ENCODE measurements at regions not wholly inside any gene's neighbourhood (a gene's known extent, or its start where the extent isn't known, plus 50 kb on each side); places are given as distances from the start of the nearest gene placed in this dataset.
"Not testable (repeated sequence)": the region's sequence is repeated elsewhere in the genome, so short reads cannot be mapped to it uniquely, and the experiment has no call there.

DNA sequence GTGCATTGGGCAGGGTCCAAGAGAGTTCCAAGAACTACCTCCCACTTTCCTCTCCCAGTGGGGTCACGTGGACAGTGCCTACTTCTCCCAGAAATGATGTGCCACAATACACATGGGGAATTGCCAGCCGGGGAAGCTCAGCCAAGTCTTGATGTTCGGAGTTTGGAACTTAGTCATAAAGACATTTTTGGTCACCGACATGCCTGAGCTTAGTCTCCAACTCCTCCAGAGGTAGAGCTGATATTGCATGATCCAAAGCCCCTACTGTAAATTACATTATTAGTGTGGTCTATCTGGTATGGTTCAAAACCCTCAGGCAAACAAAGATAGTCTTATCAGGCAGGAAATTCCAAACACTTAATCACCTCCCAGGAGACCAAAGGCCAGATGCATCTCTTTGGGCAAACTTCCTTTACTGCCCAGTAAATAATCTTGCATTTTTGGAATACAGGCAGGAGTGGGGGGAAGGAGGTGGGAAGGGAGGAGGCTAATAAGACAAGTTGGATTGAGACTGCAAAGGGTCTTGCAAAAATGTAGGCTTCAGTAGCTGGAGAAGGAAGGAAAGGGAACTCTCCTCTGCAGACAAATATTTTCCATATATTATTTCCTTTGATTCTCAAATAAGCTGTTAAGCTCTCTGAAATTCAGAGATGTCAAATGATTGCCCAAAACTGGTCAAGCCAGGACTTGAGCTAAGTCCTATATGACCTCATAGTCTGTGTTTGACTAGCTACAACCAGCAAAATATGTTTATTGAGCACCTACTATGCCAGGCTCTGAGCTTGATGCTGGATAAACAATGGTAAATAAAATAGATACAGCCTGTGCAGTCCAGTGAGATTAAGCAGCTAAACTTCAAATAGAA lies 99.4 kb downstream of the DRD1 start:
- TF ChIP-seq CTCF (IDR thresholded peaks at IDR 0.05) (no peak), POLR2A (IDR thresholded peaks at IDR 0.05) (no peak)
- H3K4me3 ChIP-seq (ENCODE audit: low read depth, poor library complexity, severe bottlenecking): no peak overlapping the region
- intact Hi-C loops (cut with DNase I; ENCODE audit: low total_unique reads): no loop called here
- DNase-seq (ENCODE audit: low spot score in 2 of 2): no peak
- 44 to 52% methylated on average over 4 of the region's 4 CpGs for WGBS, 2 donors

DNA sequence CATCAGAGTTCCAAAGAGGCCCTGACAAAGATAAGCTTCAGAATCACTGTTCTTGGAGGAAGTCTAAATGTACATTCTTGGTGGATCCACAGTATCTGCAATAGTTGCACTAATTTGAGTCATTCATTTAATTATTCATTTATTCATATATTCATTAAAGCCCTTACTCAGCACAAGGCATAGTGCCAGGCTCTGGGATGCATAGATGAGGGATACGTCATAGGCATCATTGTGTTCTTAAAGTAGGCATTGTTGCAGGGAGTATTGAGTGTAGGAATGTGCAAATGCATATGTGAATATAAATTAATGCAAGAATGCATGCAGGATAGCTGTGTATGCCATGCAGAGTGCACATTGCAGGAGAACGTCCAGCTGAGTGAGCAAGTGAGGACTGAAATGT lies 100.7 kb downstream of the DRD1 start:
- no peak overlapping the region for H3K4me3 ChIP-seq (ENCODE audit: low read depth, poor library complexity, severe bottlenecking)
- intact Hi-C loops (cut with DNase I; ENCODE audit: low total_unique reads): no loop called here
- TF ChIP-seq POLR2A (IDR thresholded peaks at IDR 0.05) (no peak), CTCF (IDR thresholded peaks at IDR 0.05) (no peak)
- 58 to 60% methylated on average over 2 of the region's 2 CpGs for WGBS, 2 donors
- no peak for DNase-seq (ENCODE audit: low spot score in 2 of 2)

DNA sequence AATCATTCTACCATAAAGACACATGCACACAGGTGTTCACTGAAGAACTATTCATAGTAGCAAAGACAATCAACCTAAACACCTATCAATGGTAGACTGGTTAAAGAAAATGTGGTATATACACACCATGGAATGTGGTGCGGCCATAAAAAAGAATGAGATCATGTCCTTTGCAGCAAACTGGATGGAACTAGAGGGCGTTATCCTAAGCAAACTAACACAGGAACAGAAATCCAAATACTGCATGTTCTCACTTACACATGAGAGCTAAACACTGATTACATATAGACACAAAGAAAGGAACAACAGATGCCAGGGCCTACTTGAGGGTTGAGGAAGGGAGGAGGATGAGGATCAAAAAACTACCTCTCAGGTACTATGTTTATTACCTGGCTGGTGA lies 103.8 kb downstream of the DRD1 start:
- DNase-seq (ENCODE audit: low spot score in 2 of 2): no peak
- WGBS, 2 donors: 71 to 73% methylated on average over 2 of the region's 2 CpGs
- intact Hi-C loops (cut with DNase I; ENCODE audit: low total_unique reads): no loop called here
- TF ChIP-seq CTCF (IDR thresholded peaks at IDR 0.05) (no peak), POLR2A (IDR thresholded peaks at IDR 0.05) (no peak)
- no peak overlapping the region for H3K4me3 ChIP-seq (ENCODE audit: low read depth, poor library complexity, severe bottlenecking)

GRCh38 chr5:175337680-175338079 lies 106.3 kb downstream of the DRD1 start:
- intact Hi-C loops (cut with DNase I; ENCODE audit: low total_unique reads): no loop called here
- no peak overlapping the region for H3K4me3 ChIP-seq (ENCODE audit: low read depth, poor library complexity, severe bottlenecking)
- peak in 1 of 2 donors; percentile 6 for DNase-seq (ENCODE audit: low spot score in 2 of 2)
- no peak for TF ChIP-seq CTCF (IDR thresholded peaks at IDR 0.05)
- TF ChIP-seq POLR2A (IDR thresholded peaks at IDR 0.05): no peak
- WGBS, 2 donors: 86 to 92% methylated on average over 3 of the region's 3 CpGs

GRCh38 chr5:175336781-175337180 lies 107.2 kb downstream of the DRD1 start:
- 24 to 53% methylated on average over 2 of the region's 2 CpGs for WGBS, 2 donors
- intact Hi-C loops (cut with DNase I; ENCODE audit: low total_unique reads): no loop called here
- DNase-seq (ENCODE audit: low spot score in 2 of 2): no peak
- TF ChIP-seq POLR2A (IDR thresholded peaks at IDR 0.05) (no peak), CTCF (IDR thresholded peaks at IDR 0.05) (no peak)
- no peak overlapping the region for H3K4me3 ChIP-seq (ENCODE audit: low read depth, poor library complexity, severe bottlenecking)

DNA sequence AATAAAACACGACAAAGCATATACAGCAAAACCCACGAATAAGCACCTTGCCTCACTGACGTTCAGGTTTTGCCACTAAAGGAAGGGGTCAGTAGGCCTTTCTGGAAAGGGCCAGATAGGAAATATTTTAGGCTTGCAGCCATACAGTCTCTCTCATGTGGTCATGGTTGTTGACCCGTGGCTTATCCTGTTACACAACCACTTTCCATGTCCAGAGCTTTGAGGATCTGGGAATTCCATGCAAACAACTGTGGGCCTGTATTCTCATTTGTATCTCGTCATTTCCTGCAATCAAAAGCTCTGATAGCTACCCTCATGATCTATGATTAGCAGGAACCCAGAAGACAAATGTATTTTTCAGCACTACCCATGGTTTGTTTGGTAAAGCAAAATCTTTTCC lies 108.3 kb downstream of the DRD1 start:
- no peak overlapping the region for H3K4me3 ChIP-seq (ENCODE audit: low read depth, poor library complexity, severe bottlenecking)
- TF ChIP-seq CTCF (IDR thresholded peaks at IDR 0.05) (no peak), POLR2A (IDR thresholded peaks at IDR 0.05) (no peak)
- intact Hi-C loops (cut with DNase I; ENCODE audit: low total_unique reads): no loop called here
- DNase-seq (ENCODE audit: low spot score in 2 of 2): no peak
- WGBS, 2 donors: 69 to 70% methylated on average over 5 of the region's 5 CpGs

- DNase-seq (ENCODE audit: low spot score in 2 of 2); intact Hi-C loops (cut with DNase I; ENCODE audit: low total_unique reads); H3K4me3 ChIP-seq (ENCODE audit: low read depth, poor library complexity, severe bottlenecking): not testable (repeated sequence)
- WGBS, 2 donors: 79 to 85% methylated on average over 14 of the region's 14 CpGs
Observed at GRCh38 chr5:175331173-175332036, 112.6 kb downstream of the DRD1 start.

Data from lower leg skin (tissue), 4 donors.